Activated CD4-positive, alpha-beta T cell treated with anti-CD3 and anti-CD28 coated beads, Interleukin-2, amount 10 ng/mL, durations not matched to agents 24 days and 14 days (primary cell): ENCODE measurements at regions not wholly inside any gene's neighbourhood (a gene's known extent, or its start where the extent isn't known, plus 50 kb on each side); places are given as distances from the start of the nearest gene placed in this dataset.
"Not testable (repeated sequence)": the region's sequence is repeated elsewhere in the genome, so short reads cannot be mapped to it uniquely, and the experiment has no call there.

Experiments
- DNase-seq: peaks from one replicate; pipeline ENCODE4 v3.0.0; 2022
- H3K27ac Mint-ChIP-seq: one replicate; pipeline ENCODE4 v1.8.0; 2022; ENCODE audit warnings: mild to moderate bottlenecking, mixed read lengths
- H3K27me3 Mint-ChIP-seq: one replicate; pipeline ENCODE4 v1.8.0; 2022; ENCODE audit warnings: mixed read lengths
- H3K36me3 Mint-ChIP-seq: one replicate; pipeline ENCODE4 v1.8.0; 2022; ENCODE audit warnings: low read depth, mild to moderate bottlenecking, mixed read lengths
- H3K4me1 Mint-ChIP-seq: one replicate; pipeline ENCODE4 v1.8.0; 2021; ENCODE audit warnings: mixed read lengths
- H3K4me3 Mint-ChIP-seq: one replicate; pipeline ENCODE4 v1.8.0; 2022; ENCODE audit warnings: mild to moderate bottlenecking, moderate library complexity, mixed read lengths
- H3K9me3 Mint-ChIP-seq: one replicate; pipeline ENCODE4 v1.8.0; 2021; ENCODE audit warnings: mixed read lengths
- intact Hi-C: fragments of 100-400 bp; cut with micrococcal nuclease; formaldehyde crosslinking; loops from one replicate; pipeline ENCODE4 v1.15.1; 2023

DNA sequence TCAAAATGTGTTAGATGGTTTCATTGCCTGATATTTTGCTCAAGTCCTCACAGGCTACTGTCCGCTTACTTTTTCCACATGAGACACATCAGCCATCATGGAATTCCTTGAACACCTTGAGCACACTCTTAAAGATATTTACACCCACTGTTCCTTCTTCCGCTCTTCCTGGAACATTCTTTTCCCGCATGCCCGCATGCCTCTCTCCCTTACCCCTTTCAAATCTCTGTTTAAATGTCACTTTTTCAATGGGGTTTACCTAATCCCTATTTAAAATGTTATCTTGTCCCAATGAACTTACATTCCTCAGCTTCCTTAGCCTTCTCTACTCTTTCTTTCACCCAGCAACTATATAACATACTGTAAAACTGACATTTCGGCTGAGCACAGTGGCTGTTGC, 503.3 kb upstream of the PTCHD4 start:
- intact Hi-C loops: no loop called here
- Mint-ChIP-seq H3K4me3 (no peak overlapping the region), H3K9me3 (peaks cover 8% of the 10 kb centered on the region), H3K27me3 (no peaks in the 10 kb centered on the region), H3K36me3 (no peaks in the 10 kb centered on the region), H3K4me1 (no peaks in the 10 kb centered on the region), H3K27ac (no peak overlapping the region)
- no peak for DNase-seq

DNA sequence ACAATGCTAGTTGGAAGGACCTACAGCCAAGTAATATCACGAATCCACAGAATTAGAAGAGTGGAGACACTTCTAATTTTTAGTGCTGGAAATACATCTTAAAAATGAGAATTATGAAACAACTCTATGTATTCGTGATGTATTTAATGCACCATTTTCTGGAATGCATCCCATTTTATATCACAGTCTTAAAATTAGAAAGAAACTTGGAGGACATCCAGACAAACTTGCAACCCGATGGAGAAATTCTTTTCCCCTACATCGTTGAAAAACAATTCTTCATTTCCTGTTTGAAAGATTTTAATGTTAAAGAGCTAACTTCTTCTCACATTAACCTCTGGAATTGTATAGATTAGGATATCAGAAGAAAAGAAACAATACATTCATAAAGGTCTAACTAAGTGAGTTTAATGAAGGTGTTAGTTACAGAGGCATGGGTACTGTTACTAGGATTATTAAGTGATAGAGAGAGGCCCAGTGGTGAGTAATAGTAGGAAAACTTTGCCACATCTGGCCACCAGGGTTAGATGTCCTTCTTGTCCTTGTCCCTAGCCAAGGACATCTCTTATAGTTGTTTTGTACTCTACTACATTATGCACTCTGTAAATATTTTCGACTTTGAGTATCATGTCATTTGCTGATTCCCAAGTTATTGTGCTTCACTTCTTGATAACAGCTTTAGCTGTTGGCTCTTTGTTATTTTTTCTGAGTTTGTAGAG, 502.4 kb upstream of the PTCHD4 start:
- intact Hi-C loops: no loop called here
- no peak overlapping the region for H3K4me3 Mint-ChIP-seq
- no peaks in the 10 kb centered on the region for H3K27me3 Mint-ChIP-seq
- no peak for DNase-seq
- H3K27ac Mint-ChIP-seq: no peak overlapping the region
- no peaks in the 10 kb centered on the region for H3K4me1 Mint-ChIP-seq
- peaks cover 8% of the 10 kb centered on the region for H3K9me3 Mint-ChIP-seq
- H3K36me3 Mint-ChIP-seq: no peaks in the 10 kb centered on the region

DNA sequence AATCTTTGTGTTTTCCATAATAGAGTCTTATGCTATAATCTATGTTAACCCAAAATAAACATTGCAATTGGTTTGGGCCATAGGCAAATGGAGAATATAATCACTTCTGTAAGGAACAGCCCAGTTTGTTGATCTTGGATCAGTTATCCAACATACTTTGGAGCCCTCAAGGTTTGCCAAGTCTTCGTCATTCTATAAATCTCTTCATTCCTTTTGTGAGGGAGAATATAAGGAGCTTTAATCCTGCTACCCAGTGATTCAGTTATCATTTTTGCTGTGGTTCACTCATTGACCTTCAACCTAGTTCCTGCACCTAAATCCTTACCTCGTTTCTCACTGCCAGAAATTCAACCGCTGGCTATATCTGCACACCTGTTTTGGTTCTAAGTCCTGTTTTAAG, 500.3 kb upstream of the PTCHD4 start:
- no peaks in the 10 kb centered on the region for H3K27me3 Mint-ChIP-seq
- H3K36me3 Mint-ChIP-seq: no peaks in the 10 kb centered on the region
- H3K4me1 Mint-ChIP-seq: no peaks in the 10 kb centered on the region
- intact Hi-C loops: no loop called here
- peaks cover 11% of the 10 kb centered on the region for H3K9me3 Mint-ChIP-seq
- no peak for DNase-seq
- H3K4me3 Mint-ChIP-seq: no peak overlapping the region
- no peak overlapping the region for H3K27ac Mint-ChIP-seq

DNA sequence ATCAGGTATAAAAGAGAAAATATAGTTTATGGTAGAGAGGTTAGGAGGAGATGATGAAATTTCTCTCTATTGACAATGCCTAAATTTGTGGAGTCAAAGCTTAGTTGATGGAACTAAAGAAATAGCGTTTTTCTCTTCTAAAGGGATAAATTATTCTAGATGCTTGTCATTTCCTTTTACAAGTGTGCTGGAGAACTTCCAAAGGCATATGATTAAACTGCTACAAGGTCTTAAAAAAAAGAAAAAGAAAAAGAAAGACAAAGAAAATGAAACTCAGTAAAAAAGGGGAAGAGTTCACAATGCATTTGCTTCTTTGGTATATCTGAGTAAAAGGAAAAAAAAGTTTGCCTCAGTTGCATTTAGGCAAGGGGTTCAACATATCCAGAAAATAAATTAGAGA, 499.8 kb upstream of the PTCHD4 start:
- no peaks in the 10 kb centered on the region for H3K4me1 Mint-ChIP-seq
- H3K27ac Mint-ChIP-seq: no peak overlapping the region
- H3K27me3 Mint-ChIP-seq: no peaks in the 10 kb centered on the region
- intact Hi-C loops: no loop called here
- DNase-seq: no peak
- peaks cover 11% of the 10 kb centered on the region for H3K9me3 Mint-ChIP-seq
- H3K36me3 Mint-ChIP-seq: no peaks in the 10 kb centered on the region
- no peak overlapping the region for H3K4me3 Mint-ChIP-seq

DNA sequence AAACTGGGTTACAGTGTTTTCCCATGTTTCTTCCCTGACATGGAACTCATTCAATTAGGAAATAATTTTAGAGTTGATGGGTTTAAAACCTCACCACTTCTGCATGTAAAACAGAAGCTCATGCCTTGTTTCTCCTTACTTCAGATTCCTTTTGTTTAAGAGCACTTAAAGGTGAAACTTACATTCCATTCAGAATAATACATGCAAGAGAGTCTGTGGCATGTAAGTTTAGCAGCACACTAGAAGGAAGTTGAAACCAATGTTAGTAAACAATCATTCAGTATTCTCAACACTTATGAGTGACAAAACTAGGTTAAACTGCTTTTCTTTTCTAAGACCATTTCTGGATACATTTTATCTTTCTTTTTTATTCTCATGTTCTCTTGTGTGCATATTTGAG, 495.6 kb upstream of the PTCHD4 start:
- Mint-ChIP-seq H3K4me3 (no peak overlapping the region), H3K4me1 (no peaks in the 10 kb centered on the region), H3K9me3 (peaks cover 8% of the 10 kb centered on the region), H3K36me3 (no peaks in the 10 kb centered on the region), H3K27ac (no peak overlapping the region), H3K27me3 (no peaks in the 10 kb centered on the region)
- intact Hi-C loops: no loop called here
- DNase-seq: no peak

GRCh38 chr6:48597951-48598350, 487.0 kb upstream of the PTCHD4 start:
- no peak for DNase-seq
- Mint-ChIP-seq H3K27ac (no peak overlapping the region), H3K36me3 (no peaks in the 10 kb centered on the region), H3K4me3 (no peak overlapping the region), H3K4me1 (no peaks in the 10 kb centered on the region), H3K27me3 (no peaks in the 10 kb centered on the region), H3K9me3 (no peaks in the 10 kb centered on the region)
- intact Hi-C loops: no loop called here

DNA sequence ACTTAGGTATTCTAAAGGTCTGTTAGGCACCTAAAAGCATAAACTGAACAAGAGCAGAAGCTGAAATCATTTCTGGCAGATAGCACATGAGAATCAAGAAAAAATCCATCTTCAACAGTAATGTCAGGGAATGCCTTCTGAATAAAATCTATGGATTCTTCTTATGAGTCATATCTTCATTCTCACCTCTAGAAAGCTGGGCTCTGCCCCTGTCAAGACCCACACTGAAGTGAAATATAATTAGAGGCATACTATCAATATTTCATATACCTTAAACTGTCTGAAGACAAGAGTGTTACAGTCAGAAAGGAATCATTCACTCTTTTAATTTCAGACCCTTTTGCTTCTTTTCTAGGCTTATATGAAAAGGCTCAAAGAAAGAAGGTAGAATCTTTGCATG, 485.8 kb upstream of the PTCHD4 start:
- Mint-ChIP-seq H3K27ac (no peak overlapping the region), H3K36me3 (no peaks in the 10 kb centered on the region), H3K9me3 (no peaks in the 10 kb centered on the region), H3K27me3 (no peaks in the 10 kb centered on the region), H3K4me1 (no peaks in the 10 kb centered on the region), H3K4me3 (no peak overlapping the region)
- no peak for DNase-seq
- intact Hi-C loops: no loop called here

DNA sequence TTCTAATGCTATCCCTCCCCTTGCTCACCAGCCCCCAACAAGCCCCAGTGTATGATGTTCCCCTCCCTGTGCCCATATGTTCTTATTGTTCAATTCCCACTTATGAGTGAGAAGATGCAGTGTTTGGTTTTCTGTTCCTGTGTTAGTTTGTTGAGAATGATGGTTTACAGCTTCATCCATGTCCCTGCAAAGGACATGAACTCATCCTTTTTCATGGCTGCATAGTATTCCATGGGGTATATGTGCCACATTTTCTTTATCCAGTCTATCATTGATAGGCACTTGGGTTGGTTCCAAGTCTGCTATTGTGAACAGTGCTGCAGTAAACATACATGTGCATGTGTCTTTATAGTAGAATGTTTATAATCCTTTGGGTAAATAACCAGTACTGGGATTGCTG, 480.2 kb upstream of the PTCHD4 start:
- H3K4me3 Mint-ChIP-seq, H3K9me3 Mint-ChIP-seq, H3K27ac Mint-ChIP-seq, intact Hi-C loops, H3K36me3 Mint-ChIP-seq, H3K27me3 Mint-ChIP-seq, H3K4me1 Mint-ChIP-seq, DNase-seq: not testable (repeated sequence)

DNA sequence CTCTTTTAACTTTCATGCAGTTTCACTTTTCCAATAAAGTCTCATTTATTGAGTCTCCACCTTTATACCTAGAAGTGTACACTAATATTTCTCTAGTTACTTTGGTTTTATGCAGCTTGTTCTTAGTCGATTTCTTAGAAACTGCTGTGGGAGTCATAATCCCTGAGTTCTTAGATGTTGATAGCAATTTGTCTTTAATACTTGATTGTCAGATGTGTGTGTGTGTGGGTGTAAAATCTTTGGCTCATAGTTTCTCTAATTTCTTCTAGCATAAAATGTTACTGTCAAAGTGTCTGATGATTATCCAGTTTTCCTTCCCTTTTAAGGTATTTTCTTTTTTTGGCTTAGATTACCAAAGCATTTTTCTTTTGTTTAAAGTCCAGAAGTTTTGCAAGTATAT, 473.8 kb upstream of the PTCHD4 start:
- Mint-ChIP-seq H3K4me1 (no peaks in the 10 kb centered on the region), H3K4me3 (no peak overlapping the region), H3K9me3 (no peaks in the 10 kb centered on the region), H3K27ac (no peak overlapping the region), H3K27me3 (no peaks in the 10 kb centered on the region), H3K36me3 (no peaks in the 10 kb centered on the region)
- DNase-seq: no peak
- intact Hi-C loops: no loop called here

DNA sequence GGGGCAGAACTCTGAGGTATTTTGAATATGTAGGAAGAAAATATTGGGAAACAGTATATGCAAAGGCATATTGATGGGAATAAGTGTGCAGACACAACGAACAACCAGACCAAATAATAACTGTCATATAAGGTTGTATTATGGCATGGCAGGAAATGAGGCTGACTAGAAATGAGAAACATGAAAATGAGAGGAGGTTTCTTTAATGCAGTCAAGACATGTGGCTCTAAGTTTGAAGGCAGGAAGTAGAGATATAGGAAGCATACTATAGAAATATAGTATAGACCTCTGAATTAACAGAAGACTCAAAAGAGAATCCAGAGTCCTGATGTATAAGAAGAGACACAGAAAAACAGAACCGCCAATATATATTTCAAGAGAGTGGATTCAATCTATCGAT, 459.7 kb upstream of the PTCHD4 start:
- H3K9me3 Mint-ChIP-seq: peaks cover 9% of the 10 kb centered on the region

GRCh38 chr6:48568856-48569255, 457.9 kb upstream of the PTCHD4 start:
- Mint-ChIP-seq H3K36me3 (no peaks in the 10 kb centered on the region), H3K9me3 (peaks cover 5% of the 10 kb centered on the region), H3K27ac (no peak overlapping the region), H3K27me3 (no peaks in the 10 kb centered on the region), H3K4me3 (no peak overlapping the region), H3K4me1 (peaks cover 2% of the 10 kb centered on the region)
- DNase-seq: no peak
- intact Hi-C loops: no loop called here

More for the DNA sequence above, 459.7 kb upstream of the PTCHD4 start:
- no peak overlapping the region for H3K27ac Mint-ChIP-seq
- no peak overlapping the region for H3K4me3 Mint-ChIP-seq
- DNase-seq: no peak
- H3K4me1 Mint-ChIP-seq: peaks cover 2% of the 10 kb centered on the region
- no peaks in the 10 kb centered on the region for H3K27me3 Mint-ChIP-seq
- no peaks in the 10 kb centered on the region for H3K36me3 Mint-ChIP-seq
- intact Hi-C loops: no loop called here

- no peak for DNase-seq
- H3K27ac Mint-ChIP-seq: no peak overlapping the region
Observed at GRCh38 chr6:48567016-48567415, 456.0 kb upstream of the PTCHD4 start.

DNA sequence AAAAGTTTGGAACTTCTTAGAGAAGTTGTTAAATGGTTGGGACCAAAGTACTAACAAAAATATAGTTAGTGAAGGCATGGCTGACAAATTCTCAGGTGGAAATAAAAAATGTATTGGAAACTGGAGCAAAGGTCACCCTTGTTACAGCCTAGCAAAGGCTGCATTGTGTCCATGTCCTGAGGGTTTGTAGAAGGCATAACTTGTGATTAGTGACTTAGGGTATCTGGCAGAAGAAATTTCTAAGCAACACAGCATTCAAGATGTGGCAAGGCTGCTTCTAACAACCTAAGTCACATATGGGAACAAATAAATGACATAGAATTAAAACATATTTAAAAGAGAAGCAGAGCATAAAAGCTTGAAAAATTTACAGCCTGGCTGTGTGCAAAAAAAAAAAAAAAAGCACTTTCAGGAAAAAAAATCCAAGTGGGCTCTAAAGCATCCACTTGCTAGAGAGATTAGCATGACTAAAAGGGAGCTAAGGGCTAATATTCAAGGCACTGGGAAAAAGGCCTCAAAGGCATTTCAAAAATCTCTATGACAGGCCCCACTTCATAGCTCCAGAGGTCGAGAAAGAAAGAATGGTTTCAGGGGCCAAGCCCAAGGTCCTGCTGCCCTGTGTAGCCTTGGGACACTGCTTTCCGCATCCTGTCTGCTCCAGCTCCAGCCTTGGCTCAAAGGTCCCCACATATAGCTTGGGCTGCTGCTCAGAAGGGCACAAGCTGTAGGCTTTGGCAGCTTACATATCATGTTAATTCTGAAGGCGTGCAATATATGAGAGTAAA, 453.2 kb upstream of the PTCHD4 start:
- Mint-ChIP-seq H3K27ac (no peak overlapping the region), H3K36me3 (no peaks in the 10 kb centered on the region), H3K4me1 (no peaks in the 10 kb centered on the region), H3K9me3 (no peaks in the 10 kb centered on the region), H3K27me3 (no peaks in the 10 kb centered on the region), H3K4me3 (no peak overlapping the region)
- intact Hi-C loops: no loop called here
- DNase-seq: no peak

More at GRCh38 chr6:48567016-48567415, 456.0 kb upstream of the PTCHD4 start:
- Mint-ChIP-seq H3K9me3 (peaks cover 5% of the 10 kb centered on the region), H3K4me1 (peaks cover 2% of the 10 kb centered on the region), H3K4me3 (no peak overlapping the region), H3K27me3 (no peaks in the 10 kb centered on the region), H3K36me3 (no peaks in the 10 kb centered on the region)
- intact Hi-C loops: no loop called here

DNA sequence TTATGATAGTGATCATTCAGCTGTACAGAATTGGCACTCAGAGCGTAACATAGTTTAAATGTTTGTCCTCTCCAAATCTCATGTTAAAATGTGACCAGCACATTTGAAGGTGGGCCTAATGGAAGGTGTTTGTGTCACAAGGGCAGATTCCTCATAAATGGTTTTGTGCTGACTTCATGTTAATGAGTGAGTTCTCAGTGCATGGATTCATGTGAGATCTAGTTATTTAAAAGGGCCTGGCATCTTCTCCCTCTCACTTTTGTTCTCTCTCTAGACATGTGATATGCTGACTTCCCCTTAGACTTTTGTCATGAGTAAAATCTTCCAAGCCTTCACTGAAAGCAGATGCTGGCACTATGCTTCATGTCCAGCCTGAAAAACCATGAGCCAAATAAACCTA, 452.4 kb upstream of the PTCHD4 start:
- Mint-ChIP-seq H3K27ac (no peak overlapping the region), H3K9me3 (no peaks in the 10 kb centered on the region), H3K27me3 (no peaks in the 10 kb centered on the region), H3K4me1 (no peaks in the 10 kb centered on the region), H3K36me3 (no peaks in the 10 kb centered on the region), H3K4me3 (no peak overlapping the region)
- intact Hi-C loops: no loop called here
- no peak for DNase-seq

DNA sequence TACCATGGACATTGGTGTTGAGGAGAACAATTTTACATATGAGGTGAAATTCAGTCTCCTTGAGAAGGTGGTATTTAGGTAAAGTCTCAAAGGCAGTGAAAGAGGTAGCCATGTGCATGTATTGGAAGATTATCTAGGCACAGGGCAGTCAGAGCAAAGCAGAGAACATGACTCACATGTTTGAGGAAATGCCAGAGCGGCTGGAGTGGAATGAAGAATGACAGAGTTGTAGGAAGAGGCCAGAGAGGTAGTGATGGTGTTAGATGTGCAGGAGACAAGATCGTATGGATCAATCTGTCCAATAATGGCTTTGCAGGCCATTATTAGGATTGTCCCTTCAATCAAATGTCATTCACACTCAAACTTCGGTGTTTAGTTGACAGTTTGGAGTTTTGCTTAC, 449.4 kb upstream of the PTCHD4 start:
- no peak overlapping the region for H3K4me3 Mint-ChIP-seq
- intact Hi-C loops: no loop called here
- no peaks in the 10 kb centered on the region for H3K27me3 Mint-ChIP-seq
- H3K36me3 Mint-ChIP-seq: no peaks in the 10 kb centered on the region
- H3K27ac Mint-ChIP-seq: no peak overlapping the region
- no peaks in the 10 kb centered on the region for H3K9me3 Mint-ChIP-seq
- DNase-seq: no peak
- H3K4me1 Mint-ChIP-seq: no peaks in the 10 kb centered on the region
